HepG2 (cell line): ENCODE measurements at regions not wholly inside any gene's neighbourhood (a gene's known extent, or its start where the extent isn't known, plus 50 kb on each side); places are given as distances from the start of the nearest gene placed in this dataset.
A peak's percentile ranks its signal among the peaks of the same experiment; 100 is the strongest.

ENCODE experiments used
- ATAC-seq: fragments of 200-7000 bp; cut with Tn5 transposase; 3 replicates; pipeline ENCODE4 v1.9.1; 2020; ENCODE audit warnings: mild to moderate bottlenecking, moderate library complexity
- BruUV-seq: library from RNA; stranded (reverse); fragments of 400-500 nt; replicated peaks from 2 replicates; lab custom pipeline; 2021; lab: Mats Ljungman, UMichigan
- CTCF ChIA-PET: fragments of 300-600 bp; formaldehyde crosslinking; extraction: SDS; loops from one replicate; lab custom pipeline; 2021; ENCODE audit warnings: low total read pairs, inconsistent platforms, low intra/inter-chr PET ratio; lab: Yijun Ruan, JAX
- POLR2A ChIA-PET: fragments of 350-600 bp; sonication (Branson Sonifier 250); formaldehyde crosslinking; loops from one replicate; lab custom pipeline; 2020; ENCODE audit warnings: antibody characterized with exemption, inconsistent platforms; lab: Yijun Ruan, JAX
- DNase-seq: peaks from one replicate; pipeline ENCODE4 v3.0.0-alpha.2; 2015; ENCODE audit warnings: low spot score
- FAIRE-seq: peaks from 3 replicates; lab custom pipeline; 2011; peaks lifted over from hg19 to GRCh38; lab: Jason Lieb, UNC
- H2AFZ ChIP-seq: one replicate; pipeline ENCODE4 v1.6.1; 2011; ENCODE audit warnings: low read length, inconsistent platforms
- H3K27ac ChIP-seq: fragments of 300-600 bp; 3 replicates; pipeline ENCODE4 v1.8.0; 2011; ENCODE audit warnings: mixed run types, mild to moderate bottlenecking, mixed read lengths, low read length, inconsistent platforms; ENCODE audit not compliant: insufficient read depth; ENCODE audit errors: extremely low read length
- H3K27me3 ChIP-seq, 2 experiments: fragments of 200-600 bp in 1 of 2; 2 replicates in 1 of 2; 3 replicates in 1 of 2; pipeline versions ENCODE4 v1.6.0 to v1.8.0; 2011; ENCODE audit warnings: low read length in 2 of 2, mild to moderate bottlenecking in 2 of 2, moderate library complexity in 2 of 2, inconsistent platforms in 1 of 2; ENCODE audit not compliant: insufficient read depth in 2 of 2, control insufficient read depth in 1 of 2
- H3K36me3 ChIP-seq, 2 experiments: fragments of 200-600 bp in 1 of 2; replicated peaks in 1 of 2; 2 replicates in 1 of 2; 3 replicates in 1 of 2; pipeline versions ENCODE4 v1.5.1 to v1.8.0; 2011; ENCODE audit warnings: low read length in 2 of 2, inconsistent platforms in 1 of 2; ENCODE audit not compliant: insufficient read depth in 2 of 2, control insufficient read depth in 1 of 2
- H3K4me1 ChIP-seq: 2 replicates; pipeline ENCODE4 v1.5.1; 2012; ENCODE audit warnings: low read length, inconsistent platforms; ENCODE audit not compliant: insufficient read depth
- H3K4me2 ChIP-seq: 2 replicates; pipeline ENCODE4 v1.6.0; 2011; ENCODE audit warnings: low read depth, low read length, inconsistent platforms
- H3K4me3 ChIP-seq, 3 experiments: fragments of 200-600 bp in 1 of 3; sonication (generic), shearing (Covaris generic) in 1 of 3; replicated peaks in 1 of 3; 2 replicates each; pipeline ENCODE4 v1.5.1; 2011 to 2016; ENCODE audit warnings: low read length in 3 of 3, inconsistent platforms in 2 of 3, low read depth in 2 of 3, mild to moderate bottlenecking in 2 of 3, control low read depth in 1 of 3, mixed read lengths in 1 of 3; ENCODE audit not compliant: insufficient read depth in 1 of 3
- H3K79me2 ChIP-seq: one replicate; pipeline ENCODE4 v1.6.1; 2011; ENCODE audit warnings: low read length, inconsistent platforms; ENCODE audit not compliant: insufficient read depth
- H3K9ac ChIP-seq: 2 replicates; pipeline ENCODE4 v1.6.0; 2011; ENCODE audit warnings: mild to moderate bottlenecking, low read depth, low read length, inconsistent platforms; ENCODE audit not compliant: insufficient read depth
- H3K9me3 ChIP-seq: 2 replicates; pipeline ENCODE4 v1.5.1; 2012; ENCODE audit warnings: mild to moderate bottlenecking, low read length
- H4K20me1 ChIP-seq: 2 replicates; pipeline ENCODE4 v1.6.0; 2011; ENCODE audit warnings: inconsistent platforms, mild to moderate bottlenecking, low read length, moderate library complexity; ENCODE audit not compliant: insufficient read depth
- BRF2 ChIP-seq: sonication (generic); formaldehyde crosslinking; IDR thresholded peaks from 2 replicates; pipeline ENCODE4 v1.8.1; 2022; ENCODE audit warnings: mild to moderate bottlenecking, missing genetic modification reagents
- CEBPB ChIP-seq: IDR thresholded peaks from 2 replicates; pipeline ENCODE4 v1.6.1; 2011; ENCODE audit warnings: low read depth, low read length, improper control_type of control experiment, borderline replicate concordance
- DRAP1 ChIP-seq: IDR thresholded peaks from 2 replicates; pipeline ENCODE4 v1.6.1; 2016; ENCODE audit warnings: missing genetic modification reagents, missing compliant biosample characterization
- FUBP1 ChIP-seq: sonication (generic); formaldehyde crosslinking; IDR thresholded peaks from 2 replicates; pipeline ENCODE4 v1.5.1; 2020; ENCODE audit warnings: missing genetic modification reagents, mild to moderate bottlenecking, borderline replicate concordance
- GLI4 ChIP-seq: sonication (generic); formaldehyde crosslinking; IDR thresholded peaks from 2 replicates; pipeline ENCODE4 v1.5.1; 2020; ENCODE audit warnings: missing genetic modification reagents, mild to moderate bottlenecking, moderate library complexity, borderline replicate concordance
- HOXA5 ChIP-seq: sonication (generic); formaldehyde crosslinking; IDR thresholded peaks from 2 replicates; pipeline ENCODE4 v1.4.0; 2020; ENCODE audit warnings: missing genetic modification reagents
- KDM6A ChIP-seq: IDR thresholded peaks from 2 replicates; pipeline ENCODE4 v1.6.1; 2016; ENCODE audit warnings: low read depth
- MED1 ChIP-seq: sonication (generic); formaldehyde crosslinking; IDR thresholded peaks from 2 replicates; pipeline ENCODE4 v1.4.0; 2020; ENCODE audit warnings: missing genetic modification reagents
- MIER2 ChIP-seq: IDR thresholded peaks from 2 replicates; pipeline ENCODE4 v1.6.1; 2016; ENCODE audit warnings: missing biosample characterization, missing genetic modification reagents
- MTF1 ChIP-seq: sonication (generic); formaldehyde crosslinking; IDR thresholded peaks from 2 replicates; pipeline ENCODE4 v1.5.0; 2020; ENCODE audit warnings: missing genetic modification reagents
- SNAI1 ChIP-seq: sonication (generic); formaldehyde crosslinking; IDR thresholded peaks from 2 replicates; pipeline ENCODE4 v1.5.0; 2020; ENCODE audit warnings: mild to moderate bottlenecking, missing genetic modification reagents, borderline replicate concordance
- SRSF1 ChIP-seq: fragments of 200-400 bp; formaldehyde crosslinking; optimal IDR thresholded peaks from 2 replicates; pipeline ENCODE3; 2017; ENCODE audit warnings: mild to moderate bottlenecking, low read depth, low read length, moderate library complexity
- TOE1 ChIP-seq: sonication (generic); formaldehyde crosslinking; IDR thresholded peaks from 2 replicates; pipeline ENCODE4 v1.4.0; 2020; ENCODE audit warnings: mild to moderate bottlenecking, missing genetic modification reagents
- ZNF660 ChIP-seq: sonication (generic); formaldehyde crosslinking; IDR thresholded peaks from 2 replicates; pipeline ENCODE4 v1.5.1; 2020; ENCODE audit warnings: mild to moderate bottlenecking, low read depth, missing genetic modification reagents, borderline replicate concordance
- ZNF713 ChIP-seq: sonication (generic); formaldehyde crosslinking; IDR thresholded peaks from 2 replicates; pipeline ENCODE4 v1.4.0; 2020; ENCODE audit warnings: mild to moderate bottlenecking, missing genetic modification reagents
- WGBS: methylation state at CpG from one replicate; pipeline ENCODE4 v1.1.6; 2017; ENCODE audit warnings: low lambda C conversion rate; 5-methylcytosine and 5-hydroxymethylcytosine counted together
- in situ Hi-C: cut with HindIII; loops from 2 replicates; pipeline ENCODE4 v1.10.0; 2017; ENCODE audit warnings: low pct_unique_long_range_greater_than_20kb; ENCODE audit not compliant: extremely low pct_ligation_motif_present
- intact Hi-C: fragments of 100-400 bp; cut with micrococcal nuclease; formaldehyde crosslinking; loops from one replicate; pipeline ENCODE4 v1.10.0; 2022; ENCODE audit not compliant: unreplicated experiment

- Histone ChIP-seq H4K20me1 (no peaks in the 10 kb centered on the region), H3K9me3 (no peaks in the 10 kb centered on the region), H2AFZ (no peak overlapping the region), H3K27ac (no peak overlapping the region), H3K79me2 (no peaks in the 10 kb centered on the region), H3K36me3 (no peaks in the 10 kb centered on the region), H3K27me3 (no peaks in the 10 kb centered on the region), H3K4me2 (no peak overlapping the region), H3K4me3 (no peak overlapping the region), H3K9ac (no peak overlapping the region), H3K4me1 (peaks cover 5% of the 10 kb centered on the region; the same call in 1 of the 2 replicates)
- TF ChIP-seq SNAI1 (CRISPR knock-in tag) (no peak), MIER2 (no peak), FUBP1 (CRISPR knock-in tag) (no peak), MTF1 (CRISPR knock-in tag) (no peak), TOE1 (CRISPR knock-in tag) (no peak), CEBPB (peak; percentile 64)
- DNase-seq (no peak), FAIRE-seq (no peak), ATAC-seq (no peak)
- intact Hi-C loops (no loop called here), in situ Hi-C loops (no loop called here)
- CTCF ChIA-PET, result no interaction called here
- POLR2A ChIA-PET, result no interaction called here
- WGBS, result 100% methylated on average over 1 of the region's 2 CpGs
- BruUV-seq, result no TSS peak
These were observed 374.2 kb downstream of the SH2D1A start for GRCh38 chrX:124720532-124720931.

- intact Hi-C loops, result no loop called here
- no peak for FAIRE-seq
These were observed 379.1 kb downstream of the SH2D1A start for GRCh38 chrX:124725502-124725901.

More at GRCh38 chrX:124725502-124725901, 379.1 kb downstream of the SH2D1A start:
- TF ChIP-seq SRSF1, result no peak
- no peak for TF ChIP-seq BRF2 (CRISPR knock-in tag)
- TF ChIP-seq ZNF713 (CRISPR knock-in tag), result no peak
- no peak for TF ChIP-seq MED1
- no peak for TF ChIP-seq KDM6A (CRISPR knock-in tag)
- no peak for TF ChIP-seq GLI4
- no peak for TF ChIP-seq DRAP1 (CRISPR knock-in tag)
- no peak for TF ChIP-seq ZNF660 (CRISPR knock-in tag)
- no peak for TF ChIP-seq HOXA5 (CRISPR knock-in tag)
- TF ChIP-seq, all 625 proteins: peak for 0
- no peak for DNase-seq
- 0% methylated on average over 1 of the region's 1 CpG for WGBS
- H3K9ac ChIP-seq, result no peak overlapping the region
- ATAC-seq, result no peak
- no peak overlapping the region for H3K27ac ChIP-seq
- H3K4me2 ChIP-seq, result no peak overlapping the region
- no peaks in the 10 kb centered on the region for H3K79me2 ChIP-seq
- H3K4me1 ChIP-seq, result no peaks in the 10 kb centered on the region
- no peaks in the 10 kb centered on the region for H4K20me1 ChIP-seq
- CTCF ChIA-PET, result no interaction called here
- POLR2A ChIA-PET, result no interaction called here
- H3K27me3 ChIP-seq, result no peaks in the 10 kb centered on the region
- no peaks in the 10 kb centered on the region for H3K9me3 ChIP-seq
- no peak overlapping the region for H2AFZ ChIP-seq
- no peak overlapping the region for H3K4me3 ChIP-seq
- no peaks in the 10 kb centered on the region for H3K36me3 ChIP-seq
- in situ Hi-C loops, result no loop called here
- no TSS peak for BruUV-seq
